OCI-LY1 (cell line): ENCODE measurements at regions not wholly inside any gene's neighbourhood (a gene's known extent, or its start where the extent isn't known, plus 50 kb on each side); places are given as distances from the start of the nearest gene placed in this dataset.

Experiments used
- CTCF ChIP-seq: fragments of 200-600 bp; sonication (generic), shearing (Covaris generic); IDR thresholded peaks from 2 replicates; pipeline ENCODE4 v1.5.1; 2017; ENCODE audit warnings: mild to moderate bottlenecking, antibody characterized with exemption, low read length, moderate library complexity, mixed read lengths
- EZH2 ChIP-seq: fragments of 200-600 bp; sonication (generic), shearing (Covaris generic); IDR thresholded peaks from 2 replicates; pipeline ENCODE4 v1.8.0; 2017; ENCODE audit warnings: borderline replicate concordance, mixed run types, mild to moderate bottlenecking, antibody characterized with exemption, low read length, moderate library complexity, mixed read lengths

DNA sequence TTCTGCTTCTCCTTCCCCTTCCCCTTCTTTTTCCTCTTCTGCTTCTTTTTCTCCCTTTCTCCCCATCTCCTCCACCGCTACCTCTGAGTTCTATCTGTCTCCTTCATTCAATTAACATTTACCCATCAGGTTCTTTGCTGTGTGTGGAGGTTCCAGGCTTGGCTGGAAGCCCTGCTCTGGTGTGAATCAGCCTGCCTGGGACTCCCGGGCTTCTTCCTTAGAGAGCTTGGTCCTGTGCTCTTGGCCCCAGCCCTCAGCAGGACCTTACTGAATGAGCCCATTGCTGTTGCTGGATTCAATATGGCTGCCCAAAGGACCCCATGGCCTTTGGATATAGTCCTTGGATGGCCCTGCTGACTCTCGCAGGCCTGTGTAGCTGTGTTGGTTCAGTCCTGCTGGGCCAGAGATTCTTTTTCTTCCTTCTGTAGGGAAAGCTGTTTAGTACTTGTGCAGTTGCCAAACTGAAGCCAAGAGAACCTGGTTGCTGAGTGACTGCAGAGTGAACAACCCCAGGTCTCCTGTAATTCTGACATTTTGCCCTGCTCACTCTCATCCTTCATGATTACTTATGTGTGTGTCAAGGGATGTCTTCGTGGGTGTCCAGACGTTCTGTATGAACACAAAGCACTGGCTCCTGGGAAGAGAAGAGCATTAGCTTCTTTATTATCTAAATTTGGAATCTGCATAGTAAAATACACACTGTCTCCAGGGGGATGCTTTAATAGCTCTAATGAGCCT, 81.0 kb upstream of the ZBED5 start:
- TF ChIP-seq CTCF = no peak
- TF ChIP-seq EZH2 = no peak
